ENCODE measurements at regions not wholly inside any gene's neighbourhood (a gene's known extent, or its start where the extent isn't known, plus 50 kb on each side); places are given as distances from the start of the nearest gene placed in this dataset.
A peak's percentile ranks its signal among the peaks of the same experiment; 100 is the strongest.

- no peaks in the 10 kb centered on the region for H3K9me3 Mint-ChIP-seq (ENCODE audit: unreplicated experiment)
- no peak overlapping the region for H3K4me3 Mint-ChIP-seq (ENCODE audit: unreplicated experiment)
- H3K27me3 Mint-ChIP-seq (ENCODE audit: unreplicated experiment): peaks cover 15% of the 10 kb centered on the region
- TF ChIP-seq CTCF (IDR thresholded peaks at IDR 0.05): no peak
- no peaks in the 10 kb centered on the region for H3K4me1 Mint-ChIP-seq (ENCODE audit: unreplicated experiment)
- H3K36me3 Mint-ChIP-seq (ENCODE audit: unreplicated experiment): no peaks in the 10 kb centered on the region
- H3K27ac Mint-ChIP-seq (ENCODE audit: unreplicated experiment): no peak overlapping the region
- no peak for DNase-seq (ENCODE audit: extremely low spot score, unreplicated experiment)
Observed at GRCh38 chr4:83974111-83974780, 438.3 kb downstream of the GPAT3 start.

- no peaks in the 10 kb centered on the region for H3K4me1 Mint-ChIP-seq (ENCODE audit: unreplicated experiment)
- H3K36me3 Mint-ChIP-seq (ENCODE audit: unreplicated experiment): no peaks in the 10 kb centered on the region
- H3K9me3 Mint-ChIP-seq (ENCODE audit: unreplicated experiment): no peaks in the 10 kb centered on the region
- no peak overlapping the region for H3K27ac Mint-ChIP-seq (ENCODE audit: unreplicated experiment)
- no peak overlapping the region for H3K4me3 Mint-ChIP-seq (ENCODE audit: unreplicated experiment)
- H3K27me3 Mint-ChIP-seq (ENCODE audit: unreplicated experiment): peaks cover 8% of the 10 kb centered on the region
- no peak for TF ChIP-seq CTCF (IDR thresholded peaks at IDR 0.05)
- no peak for DNase-seq (ENCODE audit: extremely low spot score, unreplicated experiment)
Observed at GRCh38 chr4:83964996-83965541, 429.2 kb downstream of the GPAT3 start.

- no peak for DNase-seq (ENCODE audit: extremely low spot score, unreplicated experiment)
- Mint-ChIP-seq H3K9me3 (ENCODE audit: unreplicated experiment) (no peaks in the 10 kb centered on the region), H3K4me3 (ENCODE audit: unreplicated experiment) (no peak overlapping the region), H3K27ac (ENCODE audit: unreplicated experiment) (no peak overlapping the region), H3K27me3 (ENCODE audit: unreplicated experiment) (peaks cover 4% of the 10 kb centered on the region), H3K4me1 (ENCODE audit: unreplicated experiment) (no peaks in the 10 kb centered on the region), H3K36me3 (ENCODE audit: unreplicated experiment) (no peaks in the 10 kb centered on the region)
- no peak for TF ChIP-seq CTCF (IDR thresholded peaks at IDR 0.05)
Observed at GRCh38 chr4:83962492-83962891, 426.6 kb downstream of the GPAT3 start.

- Mint-ChIP-seq H3K4me1 (ENCODE audit: unreplicated experiment) (no peaks in the 10 kb centered on the region), H3K27ac (ENCODE audit: unreplicated experiment) (no peak overlapping the region), H3K27me3 (ENCODE audit: unreplicated experiment) (no peaks in the 10 kb centered on the region), H3K36me3 (ENCODE audit: unreplicated experiment) (no peaks in the 10 kb centered on the region), H3K4me3 (ENCODE audit: unreplicated experiment) (no peak overlapping the region), H3K9me3 (ENCODE audit: unreplicated experiment) (peaks cover 6% of the 10 kb centered on the region)
- no peak for DNase-seq (ENCODE audit: extremely low spot score, unreplicated experiment)
- TF ChIP-seq CTCF (IDR thresholded peaks at IDR 0.05): peak; percentile 58
Observed at GRCh38 chr4:83961575-83961974, 425.7 kb downstream of the GPAT3 start.

- H3K27me3 Mint-ChIP-seq (ENCODE audit: unreplicated experiment): no peaks in the 10 kb centered on the region
- H3K4me3 Mint-ChIP-seq (ENCODE audit: unreplicated experiment): no peak overlapping the region
- H3K4me1 Mint-ChIP-seq (ENCODE audit: unreplicated experiment): no peaks in the 10 kb centered on the region
- H3K36me3 Mint-ChIP-seq (ENCODE audit: unreplicated experiment): no peaks in the 10 kb centered on the region
- H3K9me3 Mint-ChIP-seq (ENCODE audit: unreplicated experiment): peaks cover 6% of the 10 kb centered on the region
- no peak overlapping the region for H3K27ac Mint-ChIP-seq (ENCODE audit: unreplicated experiment)
- no peak for TF ChIP-seq CTCF (IDR thresholded peaks at IDR 0.05)
- DNase-seq (ENCODE audit: extremely low spot score, unreplicated experiment): no peak
Observed at GRCh38 chr4:83959160-83959559, 423.3 kb downstream of the GPAT3 start.
